Neuron (in vitro differentiated cells): ENCODE measurements at regions not wholly inside any gene's neighbourhood (a gene's known extent, or its start where the extent isn't known, plus 50 kb on each side); places are given as distances from the start of the nearest gene placed in this dataset.
"Not testable (repeated sequence)": the region's sequence is repeated elsewhere in the genome, so short reads cannot be mapped to it uniquely, and the experiment has no call there.

ENCODE experiments used
- H2AFZ ChIP-seq: one replicate; pipeline ENCODE4 v1.6.1; 2013; ENCODE audit warnings: low read depth, mild to moderate bottlenecking, inconsistent platforms, low read length, moderate library complexity
- H3K27me3 ChIP-seq: one replicate; pipeline ENCODE4 v1.6.1; 2013; ENCODE audit warnings: low read length; ENCODE audit not compliant: insufficient read depth
- H3K36me3 ChIP-seq: one replicate; pipeline ENCODE4 v1.6.1; 2013; ENCODE audit warnings: low read length; ENCODE audit not compliant: insufficient read depth
- H3K4me1 ChIP-seq: one replicate; pipeline ENCODE4 v1.6.1; 2013; ENCODE audit warnings: low read length; ENCODE audit not compliant: insufficient read depth
- H3K4me3 ChIP-seq: 2 replicates; pipeline ENCODE4 v1.5.1; 2013; ENCODE audit warnings: mild to moderate bottlenecking, low read length, moderate library complexity
- H3K9me3 ChIP-seq: one replicate; pipeline ENCODE4 v1.6.1; 2013; ENCODE audit warnings: low read length

DNA sequence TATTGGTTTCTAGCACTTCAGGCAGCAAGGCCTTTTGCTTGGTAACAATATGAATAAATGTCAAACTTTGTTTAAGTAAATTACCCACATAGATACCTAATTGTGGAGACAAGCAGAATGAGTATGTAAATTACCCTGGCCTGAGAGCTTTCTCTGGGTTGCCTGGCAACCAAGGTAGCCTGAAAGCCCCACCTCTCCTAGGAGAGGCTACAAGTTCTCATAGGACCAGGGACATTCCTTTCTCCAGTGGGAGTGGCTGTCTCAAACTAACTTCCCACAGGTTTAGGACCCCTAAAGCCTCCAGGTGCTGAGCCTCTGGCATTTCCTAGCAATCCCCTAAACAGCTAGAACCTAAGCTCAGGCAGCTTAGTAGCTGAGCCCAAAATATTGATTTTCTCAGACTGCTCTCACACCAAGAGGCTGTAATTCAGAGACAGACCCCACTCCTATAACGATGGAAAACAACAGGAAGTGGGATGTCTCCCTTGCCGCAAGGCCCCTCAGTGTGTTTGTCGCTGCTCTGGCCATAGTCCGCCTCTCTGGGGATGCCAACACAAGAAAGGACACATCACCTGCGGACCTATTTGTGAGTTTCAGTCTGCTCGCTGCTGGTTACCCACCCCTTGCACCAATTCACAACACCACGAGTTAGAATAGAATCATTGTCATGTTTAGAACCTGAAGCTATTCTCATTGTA is 207.3 kb downstream of the DLEU7 start:
- H3K36me3 ChIP-seq: no peaks in the 10 kb centered on the region
- H2AFZ ChIP-seq: peak overlapping the region; percentile 31
- H3K4me3 ChIP-seq: no peak overlapping the region

DNA sequence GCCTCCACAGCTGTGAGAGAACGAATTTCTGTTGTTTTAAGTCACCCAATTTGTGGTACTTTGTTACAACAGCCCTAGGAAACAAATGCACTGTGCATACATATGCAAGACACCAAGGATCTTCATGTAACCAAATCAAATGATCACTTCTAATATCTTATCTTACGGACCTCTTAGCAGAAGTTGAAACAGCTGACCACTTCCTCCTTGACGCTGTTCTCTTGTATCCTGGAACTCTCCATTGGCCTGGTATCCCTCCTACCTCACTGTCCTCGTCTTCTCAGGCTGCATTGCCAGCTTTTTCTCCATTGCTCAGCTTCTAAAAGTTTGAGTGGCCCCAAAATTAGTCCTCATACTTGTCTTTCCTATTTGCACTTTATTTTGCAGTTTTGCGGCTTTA is 200.4 kb downstream of the DLEU7 start:
- Histone ChIP-seq H3K9me3 (peaks cover 2% of the 10 kb centered on the region), H3K4me1 (no peaks in the 10 kb centered on the region), H3K36me3 (no peaks in the 10 kb centered on the region), H3K27me3 (no peaks in the 10 kb centered on the region), H3K4me3 (no peak overlapping the region), H2AFZ (no peak overlapping the region)

More for the DNA sequence above, 207.3 kb downstream of the DLEU7 start:
- Histone ChIP-seq H3K9me3 (no peaks in the 10 kb centered on the region), H3K27me3 (no peaks in the 10 kb centered on the region), H3K4me1 (peaks cover 15% of the 10 kb centered on the region)

DNA sequence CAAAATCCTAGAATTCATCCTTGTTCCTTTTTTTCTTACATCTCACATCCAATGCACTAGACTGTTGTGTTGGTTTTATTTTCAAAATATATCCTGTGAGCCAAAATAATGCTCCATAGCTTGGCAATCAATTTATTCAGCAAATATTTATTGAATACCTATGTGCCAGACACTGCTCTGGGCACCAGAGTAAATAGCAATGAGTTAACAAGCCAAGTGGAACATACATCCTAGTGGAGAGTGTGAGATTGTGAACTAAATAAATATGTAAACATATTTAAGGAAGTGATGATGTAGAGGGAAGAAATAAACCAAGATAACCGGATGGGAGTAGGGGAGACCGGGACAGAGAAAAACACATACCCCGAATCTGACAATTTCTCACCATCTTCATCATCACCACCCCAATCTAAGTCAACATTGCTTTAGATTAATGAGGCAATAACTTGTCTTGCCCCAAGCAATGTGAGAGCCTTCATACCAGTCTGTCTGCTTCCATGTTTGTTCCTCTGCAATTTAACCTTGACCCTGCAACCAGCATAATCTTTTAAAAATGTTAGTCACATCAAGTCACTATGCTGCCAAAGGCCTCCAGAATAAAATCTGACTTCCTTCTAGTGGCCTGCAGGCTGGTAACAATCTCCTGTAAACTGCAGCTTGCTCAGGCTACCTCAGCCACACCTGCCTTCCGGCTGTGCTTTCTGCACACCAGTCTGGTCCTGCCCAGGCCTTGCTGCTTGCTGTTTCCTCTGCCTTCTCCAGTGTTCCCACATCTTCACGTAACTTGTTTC is 199.2 kb downstream of the DLEU7 start:
- H2AFZ ChIP-seq: no peak overlapping the region
- H3K4me3 ChIP-seq: no peak overlapping the region
- peaks cover 2% of the 10 kb centered on the region for H3K9me3 ChIP-seq
- no peaks in the 10 kb centered on the region for H3K36me3 ChIP-seq
- H3K4me1 ChIP-seq: peaks cover under 1% of the 10 kb centered on the region
- H3K27me3 ChIP-seq: no peaks in the 10 kb centered on the region

DNA sequence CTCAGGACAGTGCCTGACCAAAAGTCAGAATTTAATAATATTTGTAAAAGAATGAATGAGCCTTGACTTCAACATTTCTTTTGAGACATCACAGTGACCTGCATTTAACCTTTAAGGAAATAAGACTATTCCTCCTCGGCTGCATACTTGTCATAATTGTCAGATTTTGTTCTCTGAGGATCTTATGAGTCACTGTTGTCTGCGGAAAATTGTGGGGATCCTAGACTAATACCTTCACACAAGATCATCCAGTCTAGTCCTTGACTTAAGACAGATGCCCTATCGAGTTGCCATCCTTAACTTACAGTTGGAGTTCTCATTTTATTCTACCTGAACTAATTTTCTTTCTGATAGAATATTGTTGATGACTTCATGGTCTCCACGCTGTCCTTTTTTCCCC is 198.4 kb downstream of the DLEU7 start:
- H3K9me3 ChIP-seq: peaks cover 2% of the 10 kb centered on the region
- H3K4me3 ChIP-seq: no peak overlapping the region
- H3K36me3 ChIP-seq: no peaks in the 10 kb centered on the region
- H3K4me1 ChIP-seq: peaks cover 4% of the 10 kb centered on the region
- no peaks in the 10 kb centered on the region for H3K27me3 ChIP-seq
- H2AFZ ChIP-seq: no peak overlapping the region

DNA sequence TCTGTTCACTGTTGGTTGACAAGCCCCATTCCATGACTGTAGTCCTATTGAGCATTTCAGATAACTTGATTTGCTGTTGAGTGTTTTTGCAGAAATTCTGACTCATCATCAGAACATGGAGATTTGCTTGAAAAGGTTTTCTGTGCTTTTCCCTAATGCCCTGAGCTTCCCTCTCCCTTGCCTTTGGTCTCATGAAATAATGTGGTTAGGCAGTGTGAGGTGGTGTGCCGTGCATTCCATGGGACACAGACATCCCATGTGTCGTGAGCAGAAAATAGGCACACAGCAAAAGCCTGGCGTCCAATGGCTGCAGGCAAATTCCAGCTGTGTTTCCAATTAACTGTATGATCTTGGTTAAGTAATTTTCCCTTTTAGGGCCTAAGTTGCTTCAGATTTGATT is 197.4 kb downstream of the DLEU7 start:
- Histone ChIP-seq H3K4me1 (peaks cover 8% of the 10 kb centered on the region), H3K27me3 (no peaks in the 10 kb centered on the region), H3K9me3 (peaks cover 2% of the 10 kb centered on the region), H3K4me3 (no peak overlapping the region), H2AFZ (no peak overlapping the region), H3K36me3 (no peaks in the 10 kb centered on the region)

DNA sequence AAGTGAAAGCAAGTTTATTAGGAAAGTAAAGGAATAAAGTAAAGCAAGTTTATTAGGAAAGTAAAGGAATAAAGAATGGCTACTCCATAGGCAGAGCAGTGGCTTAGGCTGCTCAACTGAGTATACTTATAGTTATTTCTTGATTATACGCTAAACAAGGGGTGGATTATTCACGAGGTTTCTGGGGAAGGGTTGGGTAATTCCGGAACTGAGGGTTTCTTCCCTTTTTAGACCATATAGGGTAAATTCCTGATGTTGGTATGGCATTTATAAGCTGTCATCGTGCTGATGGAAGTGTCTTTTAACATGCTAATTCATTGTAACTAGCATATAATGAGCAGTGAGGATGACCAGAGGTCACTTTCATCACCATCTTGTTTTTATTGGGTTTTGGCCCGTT is 194.3 kb downstream of the DLEU7 start:
- no peak overlapping the region for H2AFZ ChIP-seq
- no peaks in the 10 kb centered on the region for H3K36me3 ChIP-seq
- H3K27me3 ChIP-seq: no peaks in the 10 kb centered on the region
- H3K4me3 ChIP-seq: no peak overlapping the region
- peaks cover 19% of the 10 kb centered on the region for H3K4me1 ChIP-seq
- H3K9me3 ChIP-seq: peaks cover 2% of the 10 kb centered on the region

DNA sequence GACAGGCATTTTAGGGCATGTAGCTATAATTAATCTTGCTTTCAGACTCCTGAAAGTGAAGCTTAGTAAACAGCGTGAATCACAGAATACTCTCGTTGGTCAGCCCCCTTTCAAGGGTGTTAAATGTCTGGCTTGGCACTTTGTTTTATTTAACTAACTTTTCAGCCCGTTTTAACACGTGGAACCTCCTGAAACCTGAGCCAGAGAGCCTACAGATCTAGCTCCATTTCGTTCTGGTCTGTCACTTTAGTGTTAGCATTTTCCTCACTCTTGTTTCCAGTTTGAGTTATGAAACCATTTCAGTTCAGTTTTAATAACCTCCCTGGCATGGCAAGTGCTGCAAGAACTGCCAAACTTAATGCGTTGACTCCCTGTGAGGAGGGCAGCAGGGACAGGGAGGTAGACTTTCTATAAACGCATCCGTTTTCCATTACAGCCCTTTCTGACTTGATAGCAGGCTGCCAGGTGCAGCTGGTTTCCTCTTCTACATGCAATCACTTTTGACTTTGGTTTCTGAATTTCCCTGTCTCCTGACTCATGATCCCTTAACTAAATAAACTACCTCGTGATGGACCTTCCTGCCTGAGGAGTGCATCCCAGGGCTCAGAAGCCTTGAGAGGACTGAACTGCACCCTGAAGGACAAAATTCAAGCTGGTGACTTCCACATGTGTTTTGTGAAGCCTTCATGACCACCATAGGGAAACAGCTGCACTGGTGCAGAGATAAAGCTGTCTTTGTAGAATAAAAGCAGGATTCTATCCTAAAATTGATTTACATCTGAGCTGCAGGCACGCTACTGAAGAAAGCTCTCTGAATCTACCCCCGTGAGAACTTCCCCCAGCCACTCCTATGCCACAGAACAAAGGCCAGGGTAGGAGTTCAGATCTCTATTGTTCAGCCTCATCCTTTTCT is 192.6 kb downstream of the DLEU7 start:
- H3K9me3 ChIP-seq: peaks cover 2% of the 10 kb centered on the region
- H3K27me3 ChIP-seq: no peaks in the 10 kb centered on the region
- no peak overlapping the region for H2AFZ ChIP-seq
- no peak overlapping the region for H3K4me3 ChIP-seq
- peaks cover 19% of the 10 kb centered on the region for H3K4me1 ChIP-seq
- H3K36me3 ChIP-seq: no peaks in the 10 kb centered on the region

DNA sequence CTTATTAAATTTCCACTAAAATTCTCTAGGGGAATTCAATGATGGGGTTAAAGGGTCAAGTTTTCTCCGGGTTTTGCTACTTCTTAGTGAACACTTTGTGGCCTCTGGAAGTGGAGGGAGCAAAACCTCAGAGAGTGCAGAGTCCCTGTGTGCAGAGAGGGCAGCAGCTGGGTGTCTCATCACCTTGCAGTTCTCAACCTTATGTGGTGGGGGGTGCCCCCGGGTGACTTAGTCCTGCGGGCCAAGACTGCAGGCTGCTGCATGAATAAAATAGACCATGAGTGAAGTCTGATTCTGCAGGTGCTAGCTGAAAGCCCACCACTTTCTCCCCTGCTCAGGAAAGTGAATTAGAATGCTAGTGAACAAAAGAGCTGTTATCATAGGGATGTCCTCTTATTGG is 191.6 kb downstream of the DLEU7 start:
- Histone ChIP-seq H2AFZ (no peak overlapping the region), H3K4me1 (peaks cover 19% of the 10 kb centered on the region), H3K27me3 (no peaks in the 10 kb centered on the region), H3K9me3 (no peaks in the 10 kb centered on the region), H3K4me3 (no peak overlapping the region), H3K36me3 (no peaks in the 10 kb centered on the region)

DNA sequence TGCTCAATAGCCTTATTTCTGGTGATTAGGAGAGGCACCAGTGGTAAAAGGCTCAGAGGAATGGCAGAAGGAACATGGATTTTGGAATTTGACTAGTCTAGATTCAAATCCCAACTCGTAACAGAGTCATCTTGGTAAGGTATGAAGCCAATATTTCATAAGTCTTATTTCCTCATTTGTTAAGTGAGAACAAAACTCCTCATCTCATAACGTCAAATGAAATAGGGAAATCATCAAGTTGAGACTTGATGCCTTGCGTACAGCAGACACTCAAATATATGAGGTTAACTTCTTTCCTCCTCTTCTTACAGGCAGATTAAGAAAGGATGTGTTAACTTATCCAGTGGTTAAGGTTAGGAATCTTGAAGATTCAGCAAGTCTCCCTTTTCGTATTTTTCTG is 189.2 kb downstream of the DLEU7 start:
- Histone ChIP-seq H3K4me3 (no peak overlapping the region), H2AFZ (no peak overlapping the region)

DNA sequence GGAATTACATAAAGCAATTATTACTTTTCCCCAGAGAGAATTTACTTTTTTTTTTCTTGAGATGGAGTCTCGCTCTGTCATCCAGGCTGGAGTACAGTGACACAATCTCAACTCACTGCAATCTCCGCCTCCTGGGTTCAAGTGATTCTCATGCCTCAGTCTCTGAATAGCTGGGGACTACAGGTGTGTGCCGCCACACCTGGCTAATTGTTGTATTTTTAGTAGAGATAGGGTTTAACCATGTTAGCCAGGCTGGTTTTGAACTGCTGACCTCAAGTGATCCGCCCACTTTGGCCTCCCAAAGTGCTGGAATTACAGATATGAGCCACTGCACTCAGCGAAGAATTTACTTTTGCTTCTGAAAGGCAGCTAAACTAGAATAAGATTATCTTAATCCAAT is 181.6 kb downstream of the DLEU7 start:
- not testable (repeated sequence) for H3K36me3 ChIP-seq, H3K9me3 ChIP-seq, H3K4me3 ChIP-seq, H3K27me3 ChIP-seq, H2AFZ ChIP-seq, H3K4me1 ChIP-seq

More for the DNA sequence above, 189.2 kb downstream of the DLEU7 start:
- Histone ChIP-seq H3K9me3 (no peaks in the 10 kb centered on the region), H3K36me3 (no peaks in the 10 kb centered on the region), H3K4me1 (peaks cover 18% of the 10 kb centered on the region), H3K27me3 (no peaks in the 10 kb centered on the region)

DNA sequence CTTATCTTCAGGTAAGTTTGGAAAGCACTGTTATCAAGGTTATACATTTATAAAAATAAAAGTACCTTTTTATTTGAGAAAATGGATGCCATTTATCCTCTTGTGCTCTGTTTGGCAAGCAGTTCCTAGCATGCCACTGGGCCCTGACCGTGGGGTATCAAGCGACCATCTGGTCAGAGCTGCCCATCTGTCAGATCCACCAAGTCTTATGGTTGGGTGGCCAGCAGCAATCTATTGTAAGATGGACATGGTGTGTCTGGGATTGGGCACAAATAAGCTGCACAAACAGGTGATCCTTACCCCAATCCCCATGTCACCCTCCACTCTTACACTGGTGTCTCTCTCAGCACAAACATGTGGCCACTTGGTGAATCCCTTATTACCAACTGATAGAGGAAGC is 178.5 kb downstream of the DLEU7 start:
- Histone ChIP-seq H3K27me3 (no peaks in the 10 kb centered on the region), H3K4me1 (no peaks in the 10 kb centered on the region), H3K9me3 (peaks cover 3% of the 10 kb centered on the region), H3K4me3 (no peak overlapping the region), H2AFZ (no peak overlapping the region), H3K36me3 (no peaks in the 10 kb centered on the region)

DNA sequence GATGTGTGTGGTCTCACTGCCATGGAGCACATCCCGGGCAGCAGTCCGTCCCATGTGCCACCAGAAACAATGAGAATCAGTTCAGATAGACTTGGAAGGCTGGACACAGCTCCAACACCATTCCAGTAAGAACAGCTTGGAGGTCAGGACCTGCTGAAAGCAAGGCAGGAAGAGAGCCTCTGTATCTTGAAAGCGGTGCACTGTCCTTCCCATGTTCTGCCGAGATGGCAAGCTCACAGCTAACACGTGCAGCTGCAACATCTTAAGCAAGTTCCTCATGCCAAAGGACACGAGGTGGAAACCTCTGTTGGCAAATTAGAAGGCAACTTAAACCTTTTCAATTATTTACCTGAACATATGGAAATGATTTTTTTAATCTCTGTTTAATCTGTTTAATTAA is 175.4 kb downstream of the DLEU7 start:
- H2AFZ ChIP-seq: no peak overlapping the region
- no peaks in the 10 kb centered on the region for H3K36me3 ChIP-seq
- H3K4me1 ChIP-seq: no peaks in the 10 kb centered on the region
- H3K27me3 ChIP-seq: no peaks in the 10 kb centered on the region
- H3K4me3 ChIP-seq: no peak overlapping the region
- H3K9me3 ChIP-seq: no peaks in the 10 kb centered on the region

DNA sequence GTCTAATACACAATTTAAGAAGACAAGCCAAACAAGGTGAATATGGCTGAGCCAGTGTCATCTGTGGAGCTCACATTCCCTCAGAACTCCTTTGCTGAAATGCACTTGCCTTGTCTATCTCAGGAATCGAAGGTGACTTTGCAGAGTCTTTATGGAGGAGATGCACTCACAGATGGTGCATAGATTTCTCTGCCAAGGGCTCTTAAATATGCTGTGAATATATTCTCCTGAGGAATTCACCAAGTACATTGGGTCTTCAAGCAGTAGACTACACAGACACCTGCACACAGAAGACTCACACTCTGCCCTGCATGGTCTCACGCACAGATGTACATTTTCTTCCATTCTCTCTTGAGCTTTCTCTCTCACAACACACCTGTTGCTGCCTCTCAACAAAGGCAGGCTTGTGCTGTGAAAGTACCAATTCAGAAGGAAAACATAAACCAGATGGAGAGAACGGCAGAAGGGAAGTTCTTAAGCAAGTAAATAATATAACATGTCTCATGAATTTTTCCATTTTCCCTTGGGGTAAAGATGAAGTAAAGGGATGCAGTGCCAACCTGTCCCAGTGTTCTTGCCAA is 174.7 kb downstream of the DLEU7 start:
- no peaks in the 10 kb centered on the region for H3K4me1 ChIP-seq
- no peaks in the 10 kb centered on the region for H3K27me3 ChIP-seq
- H3K36me3 ChIP-seq: no peaks in the 10 kb centered on the region
- H3K9me3 ChIP-seq: no peaks in the 10 kb centered on the region
- H2AFZ ChIP-seq: no peak overlapping the region
- no peak overlapping the region for H3K4me3 ChIP-seq
